IMR-90 (cell line): ENCODE measurements at regions not wholly inside any gene's neighbourhood (a gene's known extent, or its start where the extent isn't known, plus 50 kb on each side); places are given as distances from the start of the nearest gene placed in this dataset.
A peak's percentile ranks its signal among the peaks of the same experiment; 100 is the strongest.

Experiments used
- ATAC-seq: fragments of 200-7000 bp; cut with Tn5 transposase; 2 replicates; pipeline ENCODE4 v1.9.1; 2020; ENCODE audit warnings: low read depth, mild to moderate bottlenecking, moderate library complexity
- BruUV-seq: library from RNA; stranded (reverse); fragments of 400-500 nt; replicated peaks from 2 replicates; lab custom pipeline; 2021; lab: Mats Ljungman, UMichigan
- CTCF ChIA-PET: fragments of 300-600 bp; formaldehyde crosslinking; extraction: SDS; loops from one replicate; lab custom pipeline; 2021; ENCODE audit warnings: antibody characterized with exemption; lab: Yijun Ruan, JAX
- POLR2A ChIA-PET: fragments of 300-600 bp; sonication (Branson Sonifier 250); formaldehyde crosslinking; loops from one replicate; lab custom pipeline; 2022; ENCODE audit warnings: antibody characterized with exemption; ENCODE audit not compliant: unreplicated experiment; lab: Charles Lee
- DNase-seq: peaks from one replicate; pipeline ENCODE4 v3.0.0; 2013
- H2AFZ ChIP-seq: replicated peaks from 2 replicates; pipeline ENCODE3; 2013; ENCODE audit warnings: low read length, mild to moderate bottlenecking; ENCODE audit not compliant: poor library complexity
- H2AK5ac ChIP-seq: 2 replicates; pipeline ENCODE4 v1.6.1; 2013; ENCODE audit warnings: low read depth, low read length, inconsistent platforms
- H2AK9ac ChIP-seq: replicated peaks from 2 replicates; pipeline ENCODE3; 2013; ENCODE audit warnings: mild to moderate bottlenecking, low read depth, low read length, moderate library complexity; ENCODE audit not compliant: poor library complexity
- H2BK120ac ChIP-seq: 2 replicates; pipeline ENCODE4 v1.6.1; 2013; ENCODE audit warnings: low read depth, low read length, inconsistent platforms
- H2BK15ac ChIP-seq: 3 replicates; pipeline ENCODE4 v1.6.1; 2013; ENCODE audit warnings: low read depth, low read length, inconsistent platforms
- H2BK20ac ChIP-seq: 2 replicates; pipeline ENCODE4 v1.6.1; 2013; ENCODE audit warnings: low read depth, mild to moderate bottlenecking, inconsistent platforms, low read length, moderate library complexity
- H2BK5ac ChIP-seq: 2 replicates; pipeline ENCODE4 v1.6.1; 2013; ENCODE audit warnings: mild to moderate bottlenecking, low read depth, low read length, inconsistent platforms; ENCODE audit not compliant: poor library complexity, severe bottlenecking
- H3K14ac ChIP-seq: replicated peaks from 2 replicates; pipeline ENCODE4 v1.6.1; 2013; ENCODE audit warnings: low read depth, low read length, inconsistent platforms
- H3K18ac ChIP-seq: 2 replicates; pipeline ENCODE4 v1.6.1; 2013; ENCODE audit warnings: low read depth, low read length, control low read depth
- H3K23ac ChIP-seq: 2 replicates; pipeline ENCODE4 v1.6.1; 2013; ENCODE audit warnings: low read depth, low read length, inconsistent platforms
- H3K27ac ChIP-seq: 2 replicates; pipeline ENCODE4 v1.5.1; 2013; ENCODE audit warnings: mild to moderate bottlenecking, control low read depth, low read length; ENCODE audit not compliant: insufficient read depth
- H3K27me3 ChIP-seq: 2 replicates; pipeline ENCODE4 v1.6.1; 2013; ENCODE audit warnings: low read length; ENCODE audit not compliant: control insufficient read depth, insufficient read depth
- H3K36me3 ChIP-seq: 2 replicates; pipeline ENCODE4 v1.6.1; 2013; ENCODE audit warnings: low read length, mixed read lengths; ENCODE audit not compliant: control insufficient read depth, insufficient read depth
- H3K4ac ChIP-seq: 2 replicates; pipeline ENCODE4 v1.6.1; 2013; ENCODE audit warnings: low read depth, low read length, inconsistent platforms
- H3K4me1 ChIP-seq: 2 replicates; pipeline ENCODE4 v1.6.1; 2013; ENCODE audit warnings: low read length, mixed read lengths; ENCODE audit not compliant: control insufficient read depth, insufficient read depth
- H3K4me2 ChIP-seq: 2 replicates; pipeline ENCODE4 v1.6.1; 2013; ENCODE audit warnings: low read depth, mild to moderate bottlenecking, control low read depth, low read length, moderate library complexity
- H3K4me3 ChIP-seq: 2 replicates; pipeline ENCODE4 v1.5.1; 2013; ENCODE audit warnings: low read depth, mild to moderate bottlenecking, control low read depth, low read length, moderate library complexity; ENCODE audit not compliant: insufficient read depth
- H3K56ac ChIP-seq: 2 replicates; pipeline ENCODE4 v1.6.1; 2013; ENCODE audit warnings: low read length, inconsistent platforms; ENCODE audit not compliant: insufficient read depth; ENCODE audit errors: extremely low read depth
- H3K79me1 ChIP-seq, 2 experiments: 2 replicates each; pipeline ENCODE4 v1.6.1; 2013; ENCODE audit warnings: low read length in 2 of 2, inconsistent platforms in 1 of 2, low read depth in 1 of 2
- H3K9ac ChIP-seq: 2 replicates; pipeline ENCODE4 v1.6.1; 2013; ENCODE audit warnings: low read depth, low read length, control low read depth
- H3K9me1 ChIP-seq: 2 replicates; pipeline ENCODE4 v1.6.1; 2013; ENCODE audit warnings: low read length, inconsistent platforms; ENCODE audit not compliant: insufficient read depth
- H3K9me3 ChIP-seq: 2 replicates; pipeline ENCODE4 v1.6.1; 2013; ENCODE audit warnings: low read length; ENCODE audit not compliant: control insufficient read depth, insufficient read depth
- H4K20me1 ChIP-seq: 2 replicates; pipeline ENCODE4 v1.6.1; 2013; ENCODE audit warnings: low read length, inconsistent platforms; ENCODE audit not compliant: insufficient read depth
- H4K5ac ChIP-seq: 2 replicates; pipeline ENCODE4 v1.6.1; 2013; ENCODE audit warnings: mild to moderate bottlenecking, low read depth, low read length, control low read depth
- H4K8ac ChIP-seq, 2 experiments: 2 replicates each; pipeline ENCODE4 v1.6.1; 2013; ENCODE audit warnings: low read depth in 2 of 2, low read length in 2 of 2, control low read depth in 1 of 2, inconsistent platforms in 1 of 2
- H4K91ac ChIP-seq: 2 replicates; pipeline ENCODE4 v1.6.1; 2013; ENCODE audit warnings: low read depth, low read length, inconsistent platforms; ENCODE audit not compliant: insufficient read depth
- MAFK ChIP-seq: IDR thresholded peaks from 2 replicates; pipeline ENCODE4 v1.6.1; 2012; ENCODE audit warnings: low read depth, low read length, improper control_type of control experiment
- RFX5 ChIP-seq: IDR thresholded peaks from 2 replicates; pipeline ENCODE4 v1.8.0; 2012; ENCODE audit warnings: low read depth, mild to moderate bottlenecking, low read length, moderate library complexity
- dilution Hi-C: fragments of 300-500 bp; cut with HindIII; formaldehyde crosslinking; loops from one replicate; pipeline ENCODE4 v1.14.3; 2018; ENCODE audit warnings: low sequenced_read_pairs; ENCODE audit not compliant: unreplicated experiment
- in situ Hi-C: fragments of 300-500 bp; cut with MboI; formaldehyde crosslinking; loops from 3 replicates; pipeline ENCODE4 v1.14.3; 2019; ENCODE audit warnings: low sequenced_read_pairs, inconsistent platforms, mixed read lengths
- intact Hi-C: fragments of 100-400 bp; cut with micrococcal nuclease; formaldehyde crosslinking; loops from 2 replicates; pipeline ENCODE4 v1.10.0; 2022

GRCh38 chr6:11890209-11890608 lies 111.6 kb upstream of the ADTRP start:
- Histone ChIP-seq H3K56ac (no peak overlapping the region), H2BK5ac (no peak overlapping the region), H3K79me1 (no peaks in the 10 kb centered on the region), H3K4ac (no peak overlapping the region), H3K9me3 (no peaks in the 10 kb centered on the region), H2AK9ac (no peak overlapping the region), H3K36me3 (no peaks in the 10 kb centered on the region), H2AFZ (no peak overlapping the region), H3K18ac (no peak overlapping the region), H3K9me1 (no peaks in the 10 kb centered on the region), H4K8ac (no peak overlapping the region), H3K4me2 (no peak overlapping the region), H3K4me3 (no peak overlapping the region), H2AK5ac (no peak overlapping the region), H3K27me3 (no peaks in the 10 kb centered on the region), H3K4me1 (no peaks in the 10 kb centered on the region), H2BK15ac (no peak overlapping the region), H2BK20ac (no peak overlapping the region), H3K9ac (no peak overlapping the region), H2BK120ac (no peak overlapping the region), H4K91ac (no peak overlapping the region), H4K20me1 (no peaks in the 10 kb centered on the region), H3K27ac (no peak overlapping the region), H4K5ac (no peak overlapping the region), H3K23ac (no peak overlapping the region), H3K14ac (no peak overlapping the region)
- CTCF ChIA-PET = no interaction called here
- intact Hi-C loops (no loop called here), dilution Hi-C loops (no loop called here), in situ Hi-C loops (no loop called here)
- no TSS peak for BruUV-seq
- no peak for DNase-seq
- TF ChIP-seq RFX5 = no peak
- peak; percentile 47 for TF ChIP-seq MAFK
- POLR2A ChIA-PET = no interaction called here
- ATAC-seq = no peak
